ENCODE measurements at regions not wholly inside any gene's neighbourhood (a gene's known extent, or its start where the extent isn't known, plus 50 kb on each side); places are given as distances from the start of the nearest gene placed in this dataset.

GRCh38 chr17:55570391-55570790 is 59.1 kb upstream of the SMIM36 start:
- FAIRE-seq (no peak), DNase-seq (ENCODE audit: low read depth in 1 of 2, low spot score in 2 of 2) (no peak)
- H4K91ac ChIP-seq (replicated peaks; ENCODE audit: insufficient read length, low read length) = no peak overlapping the region
- no peak overlapping the region for H3K4me2 ChIP-seq (ENCODE audit: insufficient read depth in 1 of 2, low read depth in 2 of 2, low read length in 2 of 2)
- POLR2A ChIA-PET (ENCODE audit: partially characterized antibody) = interaction anchor here (0.6 kb wide), 1 partner anchor 47 kb away, joined by 3 read pairs; no protein-coding TSS in a partner anchor
- WGBS, 2 experiments (ENCODE audit: extremely low coverage in 1 of 2, insufficient coverage in 1 of 2, insufficient read length in 1 of 2, insufficient replicate concordance in 2 of 2, low coverage in 1 of 2, low lambda C conversion rate in 2 of 2, missing lambda C conversion rate in 1 of 2) = 93% methylated on average over 6 of the region's 6 CpGs; no CpG with 5 or more reads in 1 of the 2 experiments
- no peak overlapping the region for H4K5ac ChIP-seq (ENCODE audit: insufficient read length, low read depth, low read length)
- H2AFZ ChIP-seq (ENCODE audit: low read length) = peak overlapping the region; percentile 23; the same call in 1 of the 2 replicates
- no peak overlapping the region for H3K23ac ChIP-seq (ENCODE audit: insufficient read length)
- no peak overlapping the region for H4K8ac ChIP-seq (ENCODE audit: extremely low read depth, insufficient read depth, low read length)
- no peaks in the 10 kb centered on the region for H3K27me3 ChIP-seq (replicated peaks in 1 of 4; ENCODE audit: control insufficient read depth in 3 of 4, extremely low read depth in 1 of 4, insufficient read depth in 3 of 4, low read length in 3 of 4)
- no peaks in the 10 kb centered on the region for H3K79me1 ChIP-seq (ENCODE audit: low read depth, low read length)
- H2BK5ac ChIP-seq (ENCODE audit: low read depth, low read length) = no peak overlapping the region
- H2AK5ac ChIP-seq (ENCODE audit: low read depth, low read length) = no peak overlapping the region
- peak overlapping the region; percentile 87 for H3K18ac ChIP-seq (ENCODE audit: extremely low read depth, low read length)
- H2BK15ac ChIP-seq (ENCODE audit: low read length) = peak overlapping the region; percentile 46; the same call in 1 of the 2 replicates
- no peaks in the 10 kb centered on the region for H4K20me1 ChIP-seq (replicated peaks in 1 of 2; ENCODE audit: control insufficient read depth in 1 of 2, insufficient read depth in 2 of 2, low read length in 2 of 2)
- peaks cover 3 to 9% (median 6%) of the 10 kb centered on the region in 4 experiments; a peak in 6 of 7 replicates for H3K4me1 ChIP-seq (replicated peaks in 1 of 4; ENCODE audit: control insufficient read depth in 3 of 4, insufficient read depth in 4 of 4, low read length in 3 of 4)
- no peaks in the 10 kb centered on the region for H3K23me2 ChIP-seq (ENCODE audit: low read depth, low read length)
- H3K4ac ChIP-seq (replicated peaks; ENCODE audit: insufficient read length, low read depth, low read length) = no peak overlapping the region
- H2BK20ac ChIP-seq (ENCODE audit: low read length) = no peak overlapping the region
- H3K56ac ChIP-seq (replicated peaks; ENCODE audit: insufficient read length, low read depth, low read length) = no peak overlapping the region
- H3K36me3 ChIP-seq (ENCODE audit: control insufficient read depth in 2 of 4, insufficient read depth in 4 of 4, low read length in 3 of 4) = no peaks in the 10 kb centered on the region
- H3K14ac ChIP-seq (ENCODE audit: insufficient read length) = no peak overlapping the region
- CTCF ChIA-PET (ENCODE audit: partially characterized antibody) = interaction anchor here (0.9 to 2.2 kb wide), 6 partner anchors 9 to 200 kb away, joined by 3 to 9 read pairs (median 3); no protein-coding TSS in a partner anchor
- no peak overlapping the region for H2BK120ac ChIP-seq (replicated peaks; ENCODE audit: low read depth, low read length)
- no peak overlapping the region for H3K27ac ChIP-seq (ENCODE audit: low read depth, low read length)
- H3K9ac ChIP-seq (replicated peaks in 1 of 4; ENCODE audit: extremely low read depth in 1 of 4, low read depth in 3 of 4, low read length in 3 of 4) = no peak overlapping the region
- no peaks in the 10 kb centered on the region for H3K79me2 ChIP-seq (ENCODE audit: control insufficient read depth in 1 of 2, insufficient read depth in 2 of 2, low read length in 2 of 2)
- H3K9me3 ChIP-seq (ENCODE audit: insufficient read depth in 2 of 2, low read depth in 1 of 2, low read length in 1 of 2) = no peaks in the 10 kb centered on the region
- peak overlapping the region; percentile 39; the same call in 1 of the 2 replicates for H2BK12ac ChIP-seq (ENCODE audit: low read depth, low read length)
- H3K4me3 ChIP-seq (ENCODE audit: extremely low read depth in 1 of 4, insufficient read depth in 2 of 4, low read depth in 3 of 4, low read length in 4 of 4) = no peak overlapping the region
- no peak for TF ChIP-seq TAF7 (optimal IDR thresholded peaks at IDR 0.05; ENCODE audit: borderline replicate concordance, low read depth, low read length)

Data from H1 (cell line).